NCI-H82 treated with DMSO at 0.1 percent for 48 hours (cell line): ENCODE measurements at regions not wholly inside any gene's neighbourhood (a gene's known extent, or its start where the extent isn't known, plus 50 kb on each side); places are given as distances from the start of the nearest gene placed in this dataset.

ENCODE experiments used
- DNase-seq: peaks from one replicate; lab custom pipeline; 2025; ENCODE audit not compliant: unreplicated experiment; lab: John Stamatoyannopoulos, UW

GRCh38 chr21:39105836-39106235 is 77.4 kb downstream of the PSMG1 start:
- no peak for DNase-seq

- DNase-seq = no peak
These were observed 77.9 kb downstream of the PSMG1 start for GRCh38 chr21:39105341-39105765.

DNA sequence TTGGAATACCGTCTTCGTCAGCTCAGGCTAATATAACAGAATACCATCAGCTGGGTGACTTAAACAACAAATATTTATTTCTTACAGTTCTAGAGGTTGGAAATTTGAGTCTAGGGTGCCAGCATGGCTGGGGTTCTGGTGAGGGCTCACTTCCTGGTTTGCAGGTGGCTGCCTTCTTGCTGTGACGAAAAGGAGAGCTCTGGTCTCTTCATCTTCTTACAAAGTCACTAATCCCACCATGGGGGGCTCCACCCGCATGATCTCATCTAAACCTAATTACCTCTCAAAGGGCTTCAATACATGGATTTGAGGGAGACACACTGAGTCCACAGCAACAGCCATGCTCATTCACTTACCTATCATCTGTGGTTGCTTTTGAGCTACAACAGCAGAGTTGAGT is 78.3 kb downstream of the PSMG1 start:
- no peak for DNase-seq

GRCh38 chr21:39103689-39104088 is 79.6 kb downstream of the PSMG1 start:
- DNase-seq = no peak

DNA sequence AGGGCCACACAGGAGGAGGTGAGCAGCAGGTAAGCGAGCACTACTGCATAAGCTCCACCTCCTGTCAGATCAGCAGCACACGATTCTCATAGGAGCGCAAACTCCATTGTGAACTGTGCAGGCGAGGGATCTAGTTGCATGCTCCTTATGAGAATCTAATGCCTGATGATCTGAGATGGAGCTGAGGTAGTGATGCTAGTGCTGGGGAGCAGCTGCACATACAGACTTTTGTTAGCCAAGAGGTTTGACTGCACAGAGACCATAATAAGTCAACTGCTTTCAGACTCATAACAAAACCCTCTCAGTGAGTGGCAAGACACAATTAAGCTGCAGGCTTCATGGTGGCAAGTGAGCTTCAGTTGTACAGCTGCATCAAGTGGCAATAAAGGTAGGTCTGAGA is 83.4 kb downstream of the PSMG1 start:
- DNase-seq = no peak

DNA sequence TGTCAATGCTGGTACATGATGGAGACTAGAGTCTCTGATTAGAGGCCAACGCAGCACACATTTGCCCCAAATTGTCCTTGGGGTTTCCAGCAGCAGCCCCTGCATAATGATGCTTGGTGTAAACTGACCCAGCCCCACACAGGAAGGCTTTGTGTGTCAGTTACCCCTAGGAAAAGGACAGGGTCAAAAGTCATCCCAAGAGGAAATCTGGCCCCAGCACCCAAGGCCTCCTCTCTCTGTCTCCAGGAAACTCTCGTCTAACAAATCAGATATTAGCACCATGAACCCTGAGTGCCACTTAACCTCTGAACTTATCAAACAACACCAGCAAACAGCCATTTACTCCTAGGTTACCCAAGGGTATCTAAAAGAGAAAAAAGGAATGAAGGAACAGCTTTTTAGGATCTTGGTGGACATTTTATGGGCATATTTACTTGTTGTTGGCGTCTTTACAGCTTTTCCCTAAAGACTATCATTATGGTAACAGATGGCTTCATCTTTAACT is 84.5 kb downstream of the PSMG1 start:
- DNase-seq = no peak

DNA sequence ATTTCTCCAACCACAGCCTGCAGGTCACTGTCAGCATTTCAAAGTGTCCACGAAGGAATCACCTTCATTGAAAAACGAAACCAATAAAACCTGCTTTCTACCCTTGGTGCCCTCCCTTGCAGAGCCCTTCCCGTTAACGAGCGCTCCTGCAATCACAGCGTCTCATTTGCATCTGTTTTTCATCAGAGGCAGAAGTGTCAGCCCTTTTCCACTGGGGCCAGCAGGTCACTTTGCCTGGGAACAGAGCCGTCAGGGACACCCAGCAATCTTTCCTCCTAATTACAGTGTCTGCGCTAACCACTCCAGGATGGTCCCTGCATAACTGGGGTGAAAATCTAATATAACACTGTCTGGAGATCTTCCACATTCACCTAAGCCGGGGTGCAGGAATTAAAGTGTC is 85.3 kb downstream of the PSMG1 start:
- no peak for DNase-seq

DNA sequence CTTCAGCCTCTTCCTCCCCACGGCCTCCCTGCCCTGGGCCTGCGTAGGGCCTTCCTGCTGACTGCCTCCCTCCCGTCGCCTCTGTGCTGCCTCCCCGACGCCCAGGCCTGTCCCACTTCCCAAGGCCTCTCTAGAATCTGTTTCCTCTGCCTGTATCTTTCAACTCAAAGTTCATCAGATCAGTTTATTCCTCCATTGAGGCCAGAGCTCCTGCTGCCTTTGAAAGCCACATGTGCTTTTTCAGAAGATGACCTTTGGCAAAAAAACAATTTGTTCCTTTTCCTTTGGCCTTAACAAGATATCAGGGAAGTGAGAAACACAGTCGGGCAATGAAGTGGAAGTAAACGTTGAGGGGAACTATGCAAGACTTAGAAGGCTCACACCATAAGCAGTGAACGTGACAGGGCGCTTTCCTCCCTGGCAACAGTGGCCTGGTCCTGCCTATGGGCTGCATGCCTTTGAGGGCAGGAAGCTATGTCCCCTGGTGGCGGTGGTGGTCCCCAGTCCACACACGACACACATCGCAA is 85.9 kb downstream of the PSMG1 start:
- DNase-seq = no peak

GRCh38 chr21:39096754-39097153 is 86.5 kb downstream of the PSMG1 start:
- no peak for DNase-seq

- DNase-seq = no peak
These were observed 87.6 kb downstream of the PSMG1 start for GRCh38 chr21:39095681-39096080.

DNA sequence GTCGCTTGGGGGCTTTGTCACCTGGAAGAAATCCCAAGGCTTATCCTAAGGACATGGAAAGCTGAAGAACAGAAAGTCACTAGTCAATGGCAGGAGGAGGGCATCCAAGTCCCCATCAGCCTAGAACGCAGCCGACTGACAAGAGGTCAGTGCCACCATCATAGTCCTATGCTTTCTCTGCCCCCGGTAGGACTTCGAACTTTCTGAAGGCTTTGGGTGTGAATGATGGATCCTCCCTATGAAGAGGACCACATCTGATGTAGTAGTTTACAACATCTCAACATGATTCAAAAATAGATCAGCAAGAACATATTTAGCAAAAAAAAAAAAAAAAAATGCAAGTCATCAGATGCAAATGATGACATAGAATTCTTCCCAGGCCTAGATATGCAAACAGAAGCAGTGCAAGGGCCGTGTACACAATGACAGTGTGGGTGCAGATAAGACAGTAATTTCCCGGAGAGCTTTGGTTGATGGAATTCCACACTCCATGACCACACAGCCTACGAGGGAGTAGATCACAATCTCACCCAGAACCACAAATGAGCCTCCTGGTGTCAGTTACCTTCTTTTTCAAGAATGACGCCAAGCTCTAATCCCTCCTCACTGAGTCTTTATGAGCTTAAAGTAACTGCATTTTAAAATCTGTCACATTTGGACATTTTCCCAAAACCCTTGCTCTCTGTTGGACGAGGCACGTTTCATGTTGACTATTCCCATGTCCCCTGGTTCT is 88.2 kb downstream of the PSMG1 start:
- no peak for DNase-seq

GRCh38 chr21:39094087-39094780 is 89.0 kb downstream of the PSMG1 start:
- DNase-seq = no peak

- no peak for DNase-seq
These were observed 89.7 kb downstream of the PSMG1 start for GRCh38 chr21:39093526-39093925.

- no peak for DNase-seq
These were observed 94.3 kb downstream of the PSMG1 start for GRCh38 chr21:39088831-39089380.

GRCh38 chr21:39088031-39088370 is 95.2 kb downstream of the PSMG1 start:
- no peak for DNase-seq

DNA sequence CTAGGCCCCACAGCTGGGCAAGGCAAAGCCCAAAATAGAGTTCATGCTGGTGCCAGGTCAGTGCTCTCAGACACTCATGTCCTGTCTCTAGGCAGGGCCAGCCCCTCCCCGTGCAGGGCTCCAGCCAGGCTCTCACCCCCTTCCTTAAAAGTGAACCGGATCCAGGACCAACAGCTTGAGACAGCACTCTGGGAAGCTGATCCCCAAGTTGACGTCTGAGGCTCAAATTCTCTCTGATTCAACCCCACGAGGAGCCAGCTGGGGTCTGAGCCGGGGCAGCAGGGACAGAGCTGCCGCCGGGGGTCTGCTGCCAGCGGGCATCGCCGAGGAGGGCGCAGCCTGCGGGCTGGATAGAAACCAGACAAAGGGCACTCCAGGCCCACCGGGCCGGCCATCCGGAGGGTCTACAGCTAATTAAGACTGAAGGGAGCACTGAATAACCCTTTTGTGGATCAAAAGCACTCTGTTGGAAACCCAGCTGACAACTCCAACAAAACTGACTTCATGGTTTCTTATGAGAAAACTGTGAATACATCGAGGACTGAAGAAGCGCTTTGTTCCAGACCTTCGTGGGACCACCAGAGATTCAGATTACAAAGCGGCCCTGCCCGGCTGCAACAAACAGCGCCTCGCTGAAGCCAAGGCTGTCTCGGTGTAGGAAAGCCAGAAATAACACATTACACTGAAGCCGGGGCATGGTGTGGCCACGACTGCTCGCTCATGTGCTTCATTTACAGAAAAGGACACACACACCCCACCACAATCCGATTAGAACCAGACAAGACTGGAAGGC is 95.8 kb downstream of the PSMG1 start:
- no peak for DNase-seq

- DNase-seq = no peak
These were observed 96.7 kb downstream of the PSMG1 start for GRCh38 chr21:39086547-39086946.

DNA sequence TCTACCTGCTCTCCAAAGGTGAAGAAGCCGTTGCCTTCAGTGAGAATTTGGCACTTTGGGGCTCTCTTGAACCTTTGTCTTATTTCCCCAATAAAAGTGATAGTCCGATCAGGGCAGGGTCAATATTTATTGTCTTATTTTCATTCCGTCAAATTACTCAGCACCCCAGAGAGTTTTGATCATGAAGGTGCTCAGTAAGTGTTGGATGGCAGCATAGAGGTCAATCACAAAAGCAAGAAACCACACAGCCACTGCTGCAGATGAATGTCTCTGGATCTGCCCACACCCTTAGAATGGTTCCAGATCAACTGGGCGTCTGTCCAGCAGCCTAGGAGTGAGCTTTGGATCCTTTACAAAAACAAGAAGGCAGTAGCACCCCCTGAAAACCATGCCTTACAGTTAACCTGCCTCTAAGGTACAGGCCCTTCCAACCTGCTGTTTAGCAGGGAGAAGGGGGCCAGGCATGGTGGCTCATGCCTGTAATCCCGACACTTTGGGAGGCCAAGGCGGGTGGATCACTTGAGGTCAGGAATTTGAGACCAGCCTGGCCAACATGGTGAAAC is 97.3 kb downstream of the PSMG1 start:
- DNase-seq = no peak

DNA sequence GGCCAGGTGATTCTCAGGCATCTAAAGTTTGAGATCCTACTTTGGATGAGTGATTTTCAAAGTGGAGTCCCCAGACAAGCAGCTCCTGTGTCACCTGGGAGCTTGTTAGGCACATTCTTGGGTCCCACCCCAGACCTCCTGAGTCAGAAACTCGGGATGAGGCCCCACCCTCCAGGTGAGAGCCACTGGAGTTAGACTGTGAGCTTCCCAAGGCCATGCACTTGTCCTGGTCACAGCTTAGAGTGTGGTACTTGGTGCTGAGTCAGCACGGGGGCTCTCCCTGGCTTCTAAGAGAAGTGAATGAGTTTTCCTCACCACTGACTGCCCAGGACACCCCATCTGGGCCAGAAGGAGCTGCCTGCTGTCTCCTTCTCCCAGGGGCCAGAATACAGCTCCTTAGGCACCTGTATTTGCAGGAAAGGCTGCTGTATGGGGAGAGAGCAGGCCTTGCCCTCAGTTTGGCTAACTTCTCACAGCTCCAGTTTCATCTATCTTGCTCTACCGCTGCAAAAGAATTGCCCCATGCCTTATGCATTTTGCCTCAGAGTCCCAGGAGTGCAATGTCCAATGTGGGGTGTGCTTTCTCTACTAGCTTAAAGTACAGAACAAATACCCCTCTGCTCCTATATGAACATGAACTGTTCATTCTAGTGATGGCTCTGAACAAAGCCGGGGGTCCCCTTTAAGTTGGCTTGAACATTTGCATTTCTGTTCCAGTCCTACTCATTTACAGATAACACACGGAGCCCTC is 98.1 kb downstream of the PSMG1 start:
- DNase-seq = no peak

- no peak for DNase-seq
These were observed 99.2 kb downstream of the PSMG1 start for GRCh38 chr21:39084073-39084472.
